ENCODE measurements at regions not wholly inside any gene's neighbourhood (a gene's known extent, or its start where the extent isn't known, plus 50 kb on each side); places are given as distances from the start of the nearest gene placed in this dataset.

DNA sequence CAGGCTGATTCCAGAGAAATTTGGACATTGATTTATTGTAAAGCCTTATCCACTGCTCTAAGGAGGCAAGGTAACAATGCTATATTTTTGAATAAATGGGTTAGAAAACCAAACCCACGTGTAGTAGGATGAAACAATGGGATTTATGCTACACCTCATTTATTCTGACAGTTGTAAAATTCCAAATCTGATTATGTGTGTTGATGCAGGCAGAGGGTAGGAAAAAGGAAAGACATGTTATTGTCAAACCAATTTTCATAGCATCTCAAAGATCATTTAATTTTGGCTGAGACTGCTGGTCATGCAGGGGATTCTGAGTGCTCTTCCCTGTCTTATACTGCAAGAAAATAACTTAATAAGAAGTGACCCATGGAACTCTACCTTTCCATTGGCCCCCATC lies 1219.9 kb upstream of the SORCS1 start:
- TF ChIP-seq, protein P1, sequence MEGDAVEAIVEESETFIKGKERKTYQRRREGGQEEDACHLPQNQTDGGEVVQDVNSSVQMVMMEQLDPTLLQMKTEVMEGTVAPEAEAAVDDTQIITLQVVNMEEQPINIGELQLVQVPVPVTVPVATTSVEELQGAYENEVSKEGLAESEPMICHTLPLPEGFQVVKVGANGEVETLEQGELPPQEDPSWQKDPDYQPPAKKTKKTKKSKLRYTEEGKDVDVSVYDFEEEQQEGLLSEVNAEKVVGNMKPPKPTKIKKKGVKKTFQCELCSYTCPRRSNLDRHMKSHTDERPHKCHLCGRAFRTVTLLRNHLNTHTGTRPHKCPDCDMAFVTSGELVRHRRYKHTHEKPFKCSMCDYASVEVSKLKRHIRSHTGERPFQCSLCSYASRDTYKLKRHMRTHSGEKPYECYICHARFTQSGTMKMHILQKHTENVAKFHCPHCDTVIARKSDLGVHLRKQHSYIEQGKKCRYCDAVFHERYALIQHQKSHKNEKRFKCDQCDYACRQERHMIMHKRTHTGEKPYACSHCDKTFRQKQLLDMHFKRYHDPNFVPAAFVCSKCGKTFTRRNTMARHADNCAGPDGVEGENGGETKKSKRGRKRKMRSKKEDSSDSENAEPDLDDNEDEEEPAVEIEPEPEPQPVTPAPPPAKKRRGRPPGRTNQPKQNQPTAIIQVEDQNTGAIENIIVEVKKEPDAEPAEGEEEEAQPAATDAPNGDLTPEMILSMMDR (conservative IDR thresholded peaks at IDR 0.05; ENCODE audit: low read depth, low read length) = no peak
- no peak for DNase-seq (ENCODE audit: low read depth)
- no peak overlapping the region for H3K4me3 ChIP-seq (ENCODE audit: low read depth, low read length)

DNA sequence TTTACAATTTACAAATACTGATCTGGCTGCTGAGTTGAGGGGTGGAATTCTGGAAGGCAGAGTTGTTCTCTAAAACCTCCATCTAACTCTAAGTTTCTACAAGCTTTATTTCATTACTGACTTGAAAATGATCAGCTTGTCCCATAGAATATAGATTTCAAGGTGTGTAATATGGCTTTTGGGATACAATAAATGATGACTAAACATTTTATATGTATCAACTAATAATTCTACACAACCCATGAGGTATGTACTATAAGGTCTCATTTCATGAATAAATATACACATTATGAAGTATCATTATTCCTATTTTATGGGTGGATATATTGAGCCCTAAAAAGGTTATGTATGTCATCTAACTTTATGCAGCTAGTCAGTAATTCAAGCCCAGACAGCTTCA lies 1214.3 kb upstream of the SORCS1 start:
- DNase-seq (ENCODE audit: low read depth) = no peak
- TF ChIP-seq, protein P1 (conservative IDR thresholded peaks at IDR 0.05; ENCODE audit: low read depth, low read length) = no peak
- no peak overlapping the region for H3K4me3 ChIP-seq (ENCODE audit: low read depth, low read length)

DNA sequence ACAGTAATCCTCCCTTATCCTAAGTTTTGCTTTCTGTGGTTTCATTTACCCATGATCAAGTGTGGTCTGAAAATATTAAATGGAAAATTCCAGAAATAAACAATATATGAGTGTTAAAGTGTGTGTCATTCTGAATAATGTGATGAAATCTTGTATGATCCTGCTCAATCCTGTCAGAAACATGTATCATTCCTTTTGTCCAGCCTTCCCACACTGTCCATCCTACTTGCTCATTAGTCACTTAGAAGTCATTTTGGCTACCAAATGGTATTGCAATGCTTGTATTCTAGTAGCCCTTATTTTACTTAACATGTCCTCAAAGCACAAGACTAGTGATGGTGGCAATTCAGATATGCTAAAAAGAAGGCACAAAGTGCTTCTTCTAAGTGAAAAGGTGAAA lies 1211.2 kb upstream of the SORCS1 start:
- no peak for DNase-seq (ENCODE audit: low read depth)
- TF ChIP-seq, protein P1 (conservative IDR thresholded peaks at IDR 0.05; ENCODE audit: low read depth, low read length) = no peak
- no peak overlapping the region for H3K4me3 ChIP-seq (ENCODE audit: low read depth, low read length)

DNA sequence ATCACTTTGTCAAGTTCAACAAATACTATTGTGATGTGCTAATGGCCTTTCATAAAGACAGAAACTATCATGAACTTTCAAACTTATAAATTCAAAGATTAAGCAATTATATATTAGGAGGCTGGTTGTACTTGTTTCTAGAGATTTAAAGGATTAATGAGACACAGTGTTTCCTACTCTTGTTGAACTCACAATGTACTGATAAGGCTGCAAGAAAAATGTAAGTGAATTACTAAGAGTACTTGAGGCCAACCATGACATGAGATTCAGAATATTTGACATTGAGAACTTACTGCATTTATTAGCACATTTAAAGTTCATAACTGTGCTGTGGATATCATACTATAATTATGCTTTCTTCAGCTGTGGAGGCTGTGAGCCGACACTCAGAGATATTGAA lies 1210.5 kb upstream of the SORCS1 start:
- no peak overlapping the region for H3K4me3 ChIP-seq (ENCODE audit: low read depth, low read length)
- TF ChIP-seq, protein P1 (conservative IDR thresholded peaks at IDR 0.05; ENCODE audit: low read depth, low read length) = no peak
- DNase-seq (ENCODE audit: low read depth) = no peak

DNA sequence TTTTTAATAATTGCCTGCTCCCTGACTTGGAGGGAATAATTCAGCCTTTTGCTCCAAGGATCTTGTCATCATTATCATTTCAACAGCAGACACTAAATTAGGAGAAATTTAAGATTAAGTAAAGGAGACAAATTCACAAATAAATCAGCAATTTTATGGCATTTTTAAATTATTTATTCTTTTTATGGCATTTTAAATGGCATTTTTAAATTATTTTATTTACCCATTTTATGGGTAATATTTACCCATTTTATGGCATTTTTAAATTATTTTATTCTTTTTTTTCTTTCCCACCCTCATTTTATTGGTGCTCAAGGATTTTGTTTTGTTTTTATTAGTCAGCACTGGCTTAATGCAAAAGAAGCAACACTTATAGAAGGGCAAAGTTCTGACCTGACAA lies 1201.0 kb upstream of the SORCS1 start:
- no peak for DNase-seq (ENCODE audit: low read depth)
- TF ChIP-seq, protein P1 (conservative IDR thresholded peaks at IDR 0.05; ENCODE audit: low read depth, low read length) = no peak
- H3K4me3 ChIP-seq (ENCODE audit: low read depth, low read length) = no peak overlapping the region

DNA sequence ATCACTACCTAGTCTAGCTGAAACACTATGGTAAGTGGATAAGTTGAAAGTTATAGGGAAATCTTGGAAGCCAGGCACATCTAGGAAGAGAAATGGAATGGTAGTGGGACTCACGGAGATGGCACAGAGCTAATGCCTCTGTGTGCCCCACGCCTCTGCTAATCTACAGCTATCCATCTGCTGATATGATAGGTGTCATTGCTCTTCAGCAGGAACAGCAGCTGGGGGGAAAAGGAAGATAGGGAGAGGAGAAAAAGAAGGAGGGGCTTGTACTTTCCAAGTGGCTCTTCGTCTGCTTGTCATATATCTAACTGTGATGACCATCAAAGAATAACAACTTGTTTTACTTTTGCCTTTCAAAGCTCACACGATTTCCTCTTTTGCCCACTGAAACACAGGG lies 1199.1 kb upstream of the SORCS1 start:
- DNase-seq (ENCODE audit: low read depth) = no peak
- no peak overlapping the region for H3K4me3 ChIP-seq (ENCODE audit: low read depth, low read length)
- TF ChIP-seq, protein P1 (conservative IDR thresholded peaks at IDR 0.05; ENCODE audit: low read depth, low read length) = no peak

DNA sequence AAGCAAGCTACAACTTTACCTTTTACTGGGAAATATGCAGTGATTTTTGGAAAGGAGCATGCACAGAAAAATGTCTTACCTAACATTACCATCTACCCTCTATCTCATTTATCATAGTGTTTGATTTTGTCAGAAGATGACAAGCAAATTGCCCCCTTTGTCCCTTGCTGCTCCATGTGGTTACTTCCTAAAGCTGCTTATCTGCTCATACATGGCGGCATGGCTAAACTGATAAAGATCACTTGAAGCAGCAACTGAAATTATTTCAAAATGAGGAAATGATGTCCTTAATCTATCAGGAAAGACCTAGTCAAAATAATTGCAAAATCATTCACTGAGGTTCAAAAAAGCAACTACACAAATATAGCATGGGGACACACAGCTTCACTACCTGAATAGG lies 1198.5 kb upstream of the SORCS1 start:
- H3K4me3 ChIP-seq (ENCODE audit: low read depth, low read length) = no peak overlapping the region
- TF ChIP-seq, protein P1 (conservative IDR thresholded peaks at IDR 0.05; ENCODE audit: low read depth, low read length) = no peak
- DNase-seq (ENCODE audit: low read depth) = no peak
